GM12892 (cell line): ENCODE measurements at regions not wholly inside any gene's neighbourhood (a gene's known extent, or its start where the extent isn't known, plus 50 kb on each side); places are given as distances from the start of the nearest gene placed in this dataset.

Source experiments
- POLR2A ChIP-seq: IDR thresholded peaks from 2 replicates; pipeline ENCODE4 v1.6.1; 2011; ENCODE audit warnings: low read depth, low read length, control low read depth
- POLR2AphosphoS5 ChIP-seq: IDR thresholded peaks from 2 replicates; pipeline ENCODE4 v1.6.1; 2011; ENCODE audit warnings: low read depth, low read length, control low read depth
- TAF1 ChIP-seq: IDR thresholded peaks from 2 replicates; pipeline ENCODE4 v1.6.1; 2011; ENCODE audit warnings: low read depth, mild to moderate bottlenecking, control low read depth, low read length, borderline replicate concordance

- TF ChIP-seq POLR2AphosphoS5 (no peak), POLR2A (no peak), TAF1 (no peak)
These were observed 51.6 kb upstream of the SMAD6 start for GRCh38 chr15:66650433-66650832.
